Gastrocnemius medialis (tissue), 4 donors: ENCODE measurements at regions not wholly inside any gene's neighbourhood (a gene's known extent, or its start where the extent isn't known, plus 50 kb on each side); places are given as distances from the start of the nearest gene placed in this dataset.

Source experiments
- ATAC-seq, 2 donors: fragments of 150-250 bp; one replicate each; pipeline ENCODE4 v1.9.1; 2016
- DNase-seq, 2 donors: peaks; one replicate each; pipeline ENCODE4 v3.0.0-alpha.2; 2019
- H3K27ac ChIP-seq, 4 donors: fragments of 200-600 bp; sonication (generic); 1 replicate in 1 of 4; 2 replicates in 3 of 4; pipeline ENCODE4 v1.5.1; 2016 to 2018; ENCODE audit warnings: mild to moderate bottlenecking in 2 of 4, moderate library complexity in 1 of 4
- H3K27me3 ChIP-seq, 3 donors: fragments of 200-600 bp; sonication (generic) in 2 of 3; 1 replicate in 1 of 3; 2 replicates in 2 of 3; pipeline versions ENCODE4 v1.5.1 to v1.6.0; 2016 to 2019; ENCODE audit warnings: mild to moderate bottlenecking in 1 of 3, moderate library complexity in 1 of 3
- H3K36me3 ChIP-seq, 2 donors: fragments of 200-600 bp; sonication (generic) in 1 of 2; one replicate each; pipeline ENCODE4 v1.5.1; 2017 to 2018
- H3K4me1 ChIP-seq, 2 donors: fragments of 200-600 bp; sonication (generic) in 1 of 2; one replicate each; pipeline ENCODE4 v1.5.1; 2016 to 2017; ENCODE audit warnings: mild to moderate bottlenecking in 2 of 2
- H3K4me3 ChIP-seq, 4 donors: fragments of 200-600 bp; sonication (generic) in 3 of 4; 1 replicate in 1 of 4; 2 replicates in 3 of 4; pipeline ENCODE4 v1.5.1; 2016 to 2019; ENCODE audit warnings: mild to moderate bottlenecking in 2 of 4
- H3K9me3 ChIP-seq, 3 donors: fragments of 200-600 bp; sonication (generic) in 2 of 3; 1 replicate in 1 of 3; 2 replicates in 2 of 3; pipeline ENCODE4 v1.5.1; 2016 to 2019
- POLR2A ChIP-seq, 2 donors: fragments of 450-650 bp; IDR thresholded peaks; one replicate each; pipeline ENCODE4 v1.6.1; 2017; ENCODE audit warnings: antibody characterized with exemption in 2 of 2, mild to moderate bottlenecking in 2 of 2, moderate library complexity in 2 of 2
- in situ Hi-C, 4 donors: fragments of 200-750 bp; cut with MboI; loops; one replicate each; pipeline versions ENCODE4 v1.15.0 to v1.8.0; 2017; ENCODE audit warnings: low sequenced_read_pairs in 4 of 4
- intact Hi-C: fragments of 100-400 bp; cut with DNase I; formaldehyde crosslinking; loops from one replicate; pipeline ENCODE4 v1.15.1; 2023; ENCODE audit warnings: low total_unique reads
- TF ChIP-seq, protein P1 (sequence below), 5 experiments: fragments of 450-650 bp in 3 of 5; fragments of 200-600 bp in 2 of 5; sonication (generic) in 2 of 5; IDR thresholded peaks in 4 of 5; conservative IDR thresholded peaks in 1 of 5; 1 replicate in 4 of 5; 2 replicates in 1 of 5; pipeline ENCODE4 v1.5.1; 2016 to 2019; ENCODE audit warnings: antibody characterized with exemption in 5 of 5, mild to moderate bottlenecking in 3 of 5, moderate library complexity in 3 of 5

- Histone ChIP-seq H3K27me3 (peaks cover 0 to 6% (median 0%) of the 10 kb centered on the region in 3 donors), H3K27ac (no peak overlapping the region), H3K9me3 (no peaks in the 10 kb centered on the region), H3K36me3 (no peaks in the 10 kb centered on the region), H3K4me1 (no peaks in the 10 kb centered on the region), H3K4me3 (no peak overlapping the region)
- no peak for TF ChIP-seq POLR2A (IDR thresholded peaks at IDR 0.05)
- TF ChIP-seq, protein P1, sequence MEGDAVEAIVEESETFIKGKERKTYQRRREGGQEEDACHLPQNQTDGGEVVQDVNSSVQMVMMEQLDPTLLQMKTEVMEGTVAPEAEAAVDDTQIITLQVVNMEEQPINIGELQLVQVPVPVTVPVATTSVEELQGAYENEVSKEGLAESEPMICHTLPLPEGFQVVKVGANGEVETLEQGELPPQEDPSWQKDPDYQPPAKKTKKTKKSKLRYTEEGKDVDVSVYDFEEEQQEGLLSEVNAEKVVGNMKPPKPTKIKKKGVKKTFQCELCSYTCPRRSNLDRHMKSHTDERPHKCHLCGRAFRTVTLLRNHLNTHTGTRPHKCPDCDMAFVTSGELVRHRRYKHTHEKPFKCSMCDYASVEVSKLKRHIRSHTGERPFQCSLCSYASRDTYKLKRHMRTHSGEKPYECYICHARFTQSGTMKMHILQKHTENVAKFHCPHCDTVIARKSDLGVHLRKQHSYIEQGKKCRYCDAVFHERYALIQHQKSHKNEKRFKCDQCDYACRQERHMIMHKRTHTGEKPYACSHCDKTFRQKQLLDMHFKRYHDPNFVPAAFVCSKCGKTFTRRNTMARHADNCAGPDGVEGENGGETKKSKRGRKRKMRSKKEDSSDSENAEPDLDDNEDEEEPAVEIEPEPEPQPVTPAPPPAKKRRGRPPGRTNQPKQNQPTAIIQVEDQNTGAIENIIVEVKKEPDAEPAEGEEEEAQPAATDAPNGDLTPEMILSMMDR (IDR thresholded peaks at IDR 0.05 in 4 of 5, conservative IDR thresholded peaks at IDR 0.05 in 1 of 5), result no peak
- in situ Hi-C loops (loop anchor here in 1 of 4 donors (25.0 kb wide), 1 partner anchor 92 kb away; no protein-coding TSS in a partner anchor), intact Hi-C loops (no loop called here)
- DNase-seq (no peak), ATAC-seq (no peak)
Measured at GRCh38 chr9:21570643-21571275, 88.6 kb upstream of the IFNE start.

DNA sequence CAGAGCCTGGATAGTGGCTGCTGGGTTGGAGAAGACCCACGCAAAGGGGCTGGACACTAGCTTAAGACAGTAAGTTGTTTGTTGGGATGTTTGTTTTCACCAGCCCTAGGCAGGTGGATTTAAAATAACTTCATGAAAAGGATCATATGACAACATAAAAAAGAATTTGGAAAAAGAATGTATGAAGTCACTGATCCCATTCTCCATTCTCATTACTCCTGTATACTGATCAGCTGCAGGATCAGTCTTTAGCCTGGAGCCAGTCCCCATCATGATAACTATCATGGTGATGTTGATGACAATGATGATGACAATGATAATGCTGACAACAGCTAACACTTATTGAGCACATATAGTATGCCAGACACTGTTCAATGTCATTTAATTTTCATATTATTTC, 92.1 kb upstream of the IFNE start:
- no peak overlapping the region for H3K27ac ChIP-seq
- H3K27me3 ChIP-seq, result no peaks in the 10 kb centered on the region
- DNase-seq (no peak), ATAC-seq (no peak)
- H3K36me3 ChIP-seq, result no peaks in the 10 kb centered on the region
- intact Hi-C loops, result no loop called here
- H3K4me1 ChIP-seq, result no peaks in the 10 kb centered on the region
- no peak for TF ChIP-seq POLR2A (IDR thresholded peaks at IDR 0.05)
- TF ChIP-seq, protein P1 (IDR thresholded peaks at IDR 0.05 in 4 of 5, conservative IDR thresholded peaks at IDR 0.05 in 1 of 5), result no peak
- H3K4me3 ChIP-seq, result no peak overlapping the region
- in situ Hi-C loops, result loop anchor here in 1 of 4 donors (25.0 kb wide), 1 partner anchor 88 kb away; no protein-coding TSS in a partner anchor
- no peaks in the 10 kb centered on the region for H3K9me3 ChIP-seq

GRCh38 chr9:21576331-21577189, 94.4 kb upstream of the IFNE start:
- in situ Hi-C loops (no loop called here), intact Hi-C loops (no loop called here)
- H3K27ac ChIP-seq, result no peak overlapping the region
- ATAC-seq (no peak), DNase-seq (no peak)
- no peaks in the 10 kb centered on the region for H3K4me1 ChIP-seq
- H3K27me3 ChIP-seq, result no peaks in the 10 kb centered on the region
- no peaks in the 10 kb centered on the region for H3K9me3 ChIP-seq
- H3K36me3 ChIP-seq, result no peaks in the 10 kb centered on the region
- no peak overlapping the region for H3K4me3 ChIP-seq
- no peak for TF ChIP-seq POLR2A (IDR thresholded peaks at IDR 0.05)
- TF ChIP-seq, protein P1 (IDR thresholded peaks at IDR 0.05 in 4 of 5, conservative IDR thresholded peaks at IDR 0.05 in 1 of 5), result no peak

- Histone ChIP-seq H3K4me3 (no peak overlapping the region), H3K27me3 (no peaks in the 10 kb centered on the region), H3K9me3 (no peaks in the 10 kb centered on the region), H3K27ac (no peak overlapping the region), H3K36me3 (no peaks in the 10 kb centered on the region), H3K4me1 (no peaks in the 10 kb centered on the region)
- intact Hi-C loops (no loop called here), in situ Hi-C loops (no loop called here)
- TF ChIP-seq, protein P1 (IDR thresholded peaks at IDR 0.05 in 4 of 5, conservative IDR thresholded peaks at IDR 0.05 in 1 of 5), result no peak
- no peak for TF ChIP-seq POLR2A (IDR thresholded peaks at IDR 0.05)
- ATAC-seq (no peak), DNase-seq (no peak)
Measured at GRCh38 chr9:21579247-21579671, 97.1 kb upstream of the IFNE start.
